ENCODE measurements at regions not wholly inside any gene's neighbourhood (a gene's known extent, or its start where the extent isn't known, plus 50 kb on each side); places are given as distances from the start of the nearest gene placed in this dataset.
A peak's percentile ranks its signal among the peaks of the same experiment; 100 is the strongest.

DNA sequence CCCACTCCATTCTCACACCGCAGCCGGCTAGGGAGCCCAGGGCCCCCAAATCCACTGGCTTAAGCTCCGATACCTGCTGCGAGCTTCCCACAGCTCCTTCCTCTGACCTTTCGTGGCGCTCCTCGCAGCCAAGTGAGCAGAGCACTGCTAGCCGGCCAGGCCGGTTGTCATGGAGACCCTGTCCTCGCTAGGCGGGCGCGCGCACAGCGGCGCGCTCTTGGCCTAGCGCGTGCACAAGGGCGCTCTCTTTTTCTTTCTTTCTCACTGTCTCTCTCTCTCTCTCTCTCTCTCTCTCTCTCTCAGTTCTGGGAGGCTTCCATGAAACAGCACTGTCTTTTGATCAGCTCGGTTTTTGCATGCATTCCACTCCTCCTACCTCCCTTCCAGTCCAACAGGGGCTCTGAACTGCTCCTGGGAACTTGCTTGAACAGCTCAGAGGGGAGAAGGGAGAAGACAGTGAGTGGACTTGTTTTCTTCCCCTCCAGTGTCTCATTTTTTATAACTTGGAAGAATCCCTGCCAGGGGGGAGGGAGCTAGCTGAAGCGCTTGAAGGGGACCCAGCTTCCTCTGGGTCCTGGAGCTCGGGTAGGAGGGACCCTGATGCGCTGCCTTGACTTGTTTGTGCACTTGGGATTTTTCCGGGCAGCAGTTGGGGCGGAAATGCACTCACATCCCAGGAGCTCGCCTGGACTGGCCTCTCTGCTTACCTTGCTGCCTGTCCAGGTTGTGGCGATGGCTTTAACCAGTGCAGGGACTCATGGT, 100.3 kb upstream of the AKIP1 start:
- H3K4me3 ChIP-seq (replicated peaks; ENCODE audit: low read depth, low read length), result peak overlapping the region; percentile 73
- DNase-seq (ENCODE audit: low read depth), result peak; percentile 74
- TF ChIP-seq, protein P1, sequence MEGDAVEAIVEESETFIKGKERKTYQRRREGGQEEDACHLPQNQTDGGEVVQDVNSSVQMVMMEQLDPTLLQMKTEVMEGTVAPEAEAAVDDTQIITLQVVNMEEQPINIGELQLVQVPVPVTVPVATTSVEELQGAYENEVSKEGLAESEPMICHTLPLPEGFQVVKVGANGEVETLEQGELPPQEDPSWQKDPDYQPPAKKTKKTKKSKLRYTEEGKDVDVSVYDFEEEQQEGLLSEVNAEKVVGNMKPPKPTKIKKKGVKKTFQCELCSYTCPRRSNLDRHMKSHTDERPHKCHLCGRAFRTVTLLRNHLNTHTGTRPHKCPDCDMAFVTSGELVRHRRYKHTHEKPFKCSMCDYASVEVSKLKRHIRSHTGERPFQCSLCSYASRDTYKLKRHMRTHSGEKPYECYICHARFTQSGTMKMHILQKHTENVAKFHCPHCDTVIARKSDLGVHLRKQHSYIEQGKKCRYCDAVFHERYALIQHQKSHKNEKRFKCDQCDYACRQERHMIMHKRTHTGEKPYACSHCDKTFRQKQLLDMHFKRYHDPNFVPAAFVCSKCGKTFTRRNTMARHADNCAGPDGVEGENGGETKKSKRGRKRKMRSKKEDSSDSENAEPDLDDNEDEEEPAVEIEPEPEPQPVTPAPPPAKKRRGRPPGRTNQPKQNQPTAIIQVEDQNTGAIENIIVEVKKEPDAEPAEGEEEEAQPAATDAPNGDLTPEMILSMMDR (IDR thresholded peaks at IDR 0.05; ENCODE audit: low read length, missing control alignments), result no peak

DNA sequence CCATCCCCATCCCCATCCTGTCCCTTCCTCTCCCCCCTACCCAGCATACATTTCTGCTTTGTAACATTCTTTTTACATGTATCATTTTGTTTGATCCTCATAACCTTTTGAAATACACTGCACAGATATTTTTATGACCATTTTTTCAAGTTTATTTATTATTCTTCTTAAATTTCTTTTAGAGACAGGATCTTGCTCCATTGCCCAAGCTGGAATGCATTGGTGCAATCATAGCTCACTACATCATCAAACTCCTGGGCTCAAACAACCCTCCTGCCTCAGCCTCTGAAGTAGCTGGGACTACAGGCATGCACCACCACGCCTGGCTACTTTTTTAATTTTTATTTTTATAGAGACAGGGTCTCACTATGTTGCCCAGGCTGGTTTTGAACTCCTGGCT, 99.4 kb upstream of the AKIP1 start:
- DNase-seq (ENCODE audit: low read depth), result no peak
- TF ChIP-seq, protein P1 (IDR thresholded peaks at IDR 0.05; ENCODE audit: low read length, missing control alignments), result no peak
- H3K4me3 ChIP-seq (replicated peaks; ENCODE audit: low read depth, low read length), result no peak overlapping the region

DNA sequence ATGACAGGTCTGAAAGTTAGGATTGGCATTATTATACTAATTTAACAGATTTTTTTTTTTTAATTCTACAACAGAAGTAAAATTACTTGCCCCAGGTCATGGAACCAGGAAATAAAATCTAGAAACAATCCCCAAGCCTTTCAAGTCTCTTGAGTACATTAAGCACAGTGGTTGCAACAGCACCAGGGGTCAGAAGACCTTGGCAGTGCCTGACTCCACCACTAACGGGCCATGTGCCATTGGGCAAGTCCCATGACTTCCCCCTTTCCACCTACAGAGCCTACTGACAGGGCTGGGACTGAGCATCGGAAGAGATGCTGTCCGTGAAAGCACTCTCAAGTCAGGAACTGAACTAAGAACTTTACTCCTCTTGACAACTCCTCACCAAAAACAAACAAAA, 98.6 kb upstream of the AKIP1 start:
- TF ChIP-seq, protein P1 (IDR thresholded peaks at IDR 0.05; ENCODE audit: low read length, missing control alignments), result no peak
- DNase-seq (ENCODE audit: low read depth), result peak; percentile 54
- no peak overlapping the region for H3K4me3 ChIP-seq (replicated peaks; ENCODE audit: low read depth, low read length)

DNA sequence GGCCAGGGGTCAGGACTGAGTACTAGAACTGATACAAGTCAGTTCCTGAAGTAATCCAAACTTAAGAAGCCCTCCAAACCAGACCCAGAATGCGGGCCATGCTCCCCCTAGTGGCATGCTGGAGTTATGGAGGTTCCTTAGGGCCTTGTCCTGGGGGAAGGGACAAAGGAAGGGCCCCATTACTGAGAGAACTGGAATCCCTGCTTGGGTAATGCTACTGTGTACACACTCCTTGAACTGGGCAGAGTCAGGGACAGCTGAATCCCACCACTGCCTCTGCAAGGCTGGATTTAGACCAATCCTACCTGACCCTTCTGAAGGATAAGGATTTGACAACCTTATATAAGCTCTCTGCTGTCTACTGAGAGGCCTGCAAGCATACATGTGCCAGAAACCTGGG, 97.3 kb upstream of the AKIP1 start:
- H3K4me3 ChIP-seq (replicated peaks; ENCODE audit: low read depth, low read length), result no peak overlapping the region
- TF ChIP-seq, protein P1 (IDR thresholded peaks at IDR 0.05; ENCODE audit: low read length, missing control alignments), result peak; percentile 99
- DNase-seq (ENCODE audit: low read depth), result peak; percentile 94

DNA sequence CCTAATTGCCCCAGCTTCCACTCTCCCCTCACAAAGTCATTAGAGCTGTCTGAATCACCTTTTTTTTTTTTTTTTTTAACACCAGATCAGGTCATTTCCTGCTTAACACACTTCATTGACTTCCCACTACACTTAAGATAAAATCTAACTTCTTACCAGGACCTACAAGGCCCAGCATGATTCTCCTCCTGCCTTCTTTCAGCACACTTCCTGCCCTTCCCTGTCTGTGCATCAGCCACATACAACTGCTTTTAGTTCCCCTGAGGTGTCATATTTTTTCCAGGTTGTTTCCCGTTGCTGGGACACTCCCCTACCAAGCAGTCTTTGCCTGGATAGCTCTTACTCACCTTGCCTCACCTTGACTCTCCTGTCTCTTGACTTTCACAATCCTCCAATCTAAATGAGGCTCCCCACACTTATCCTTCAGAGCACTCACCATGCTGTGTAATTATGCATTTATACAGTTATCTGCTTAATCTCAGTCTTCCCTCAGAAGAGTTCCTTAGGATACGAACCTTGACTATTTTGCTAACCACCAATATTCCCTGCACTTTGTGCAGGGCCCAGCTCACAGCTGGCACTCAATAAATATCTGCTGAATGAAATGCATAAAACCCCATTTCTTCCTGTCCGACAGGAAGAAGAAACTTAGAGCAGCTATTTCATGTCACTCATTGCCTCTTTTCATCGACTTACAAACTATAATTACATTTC, 96.6 kb upstream of the AKIP1 start:
- H3K4me3 ChIP-seq (replicated peaks; ENCODE audit: low read depth, low read length), result no peak overlapping the region
- TF ChIP-seq, protein P1 (IDR thresholded peaks at IDR 0.05; ENCODE audit: low read length, missing control alignments), result no peak
- no peak for DNase-seq (ENCODE audit: low read depth)

DNA sequence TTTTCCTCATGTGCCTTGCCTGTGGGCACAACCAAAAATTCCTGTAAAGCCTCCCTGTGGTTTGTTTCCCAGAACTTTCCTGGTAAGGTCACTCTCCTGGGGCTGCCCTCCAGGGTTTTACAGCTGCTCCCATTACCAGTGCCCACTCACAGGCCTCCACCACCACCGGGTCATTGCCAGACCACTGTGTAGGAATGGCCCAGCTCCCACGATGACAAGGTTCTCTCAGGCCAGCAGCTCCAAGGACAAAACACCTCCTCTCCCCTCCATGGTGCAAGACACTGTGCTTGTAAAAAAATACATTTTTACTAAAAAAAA, 96.1 kb upstream of the AKIP1 start:
- TF ChIP-seq, protein P1 (IDR thresholded peaks at IDR 0.05; ENCODE audit: low read length, missing control alignments), result no peak
- no peak for DNase-seq (ENCODE audit: low read depth)
- H3K4me3 ChIP-seq (replicated peaks; ENCODE audit: low read depth, low read length), result no peak overlapping the region

Measured in fibroblast of pulmonary artery (primary cell).